KOPT-K1 (cell line): ENCODE measurements at regions not wholly inside any gene's neighbourhood (a gene's known extent, or its start where the extent isn't known, plus 50 kb on each side); places are given as distances from the start of the nearest gene placed in this dataset.
"Not testable (repeated sequence)": the region's sequence is repeated elsewhere in the genome, so short reads cannot be mapped to it uniquely, and the experiment has no call there.

Source experiments
- H3K27ac ChIP-seq: fragments of 200-600 bp; sonication (generic); 2 replicates; pipeline ENCODE4 v1.5.1; 2016; ENCODE audit warnings: antibody characterized with exemption, mild to moderate bottlenecking, low read depth, low read length; ENCODE audit not compliant: poor library complexity, severe bottlenecking
- H3K36me3 ChIP-seq: fragments of 200-600 bp; sonication (generic); 2 replicates; pipeline ENCODE4 v1.5.1; 2017; ENCODE audit warnings: antibody characterized with exemption, mild to moderate bottlenecking, low read length, moderate library complexity; ENCODE audit not compliant: insufficient read depth
- H3K9me3 ChIP-seq: fragments of 200-600 bp; sonication (generic); 2 replicates; pipeline ENCODE4 v1.5.1; 2017; ENCODE audit warnings: antibody characterized with exemption, low read length, mild to moderate bottlenecking; ENCODE audit not compliant: insufficient read depth, poor library complexity, severe bottlenecking

- no peaks in the 10 kb centered on the region for H3K9me3 ChIP-seq
- no peak overlapping the region for H3K27ac ChIP-seq
- H3K36me3 ChIP-seq, result no peaks in the 10 kb centered on the region
Observed at GRCh38 chr9:29212397-29213387, 1639.4 kb upstream of the C9orf72 start.

GRCh38 chr9:29213417-29214153 is 1640.3 kb upstream of the C9orf72 start, which contains the start of gene LINGO2:
Gene LINGO2, minus strand, starts transcription at chr9:29213601.
- no peaks in the 10 kb centered on the region for H3K9me3 ChIP-seq
- no peaks in the 10 kb centered on the region for H3K36me3 ChIP-seq
- H3K27ac ChIP-seq, result no peak within 1 kb of the TSS

DNA sequence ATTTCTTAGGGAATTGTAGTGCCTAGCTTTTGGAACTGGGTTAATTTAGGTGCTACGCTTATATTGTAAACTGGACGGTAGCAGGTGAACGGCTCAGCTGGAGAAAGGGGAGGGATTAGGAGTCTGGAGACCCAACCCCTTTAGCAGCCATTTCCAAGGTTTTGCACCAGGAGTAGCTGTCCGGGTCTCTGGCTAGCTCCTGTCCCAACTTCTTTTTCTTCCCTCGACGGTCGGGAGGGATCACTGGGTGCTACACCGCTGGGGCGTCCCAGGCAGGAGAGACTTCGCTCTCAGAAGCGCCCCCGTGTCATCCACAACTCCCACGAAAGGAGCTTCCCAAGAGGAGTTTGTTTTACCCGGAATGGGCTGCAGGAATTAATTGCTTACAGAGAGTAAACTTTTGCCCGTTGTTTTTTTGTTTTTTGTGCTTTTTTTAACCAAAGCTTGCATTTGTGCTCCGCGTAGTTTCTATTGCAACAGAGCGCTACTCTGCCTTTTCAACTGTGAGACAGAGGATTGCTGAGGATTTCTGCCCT is 1640.9 kb upstream of the C9orf72 start:
- H3K27ac ChIP-seq, result no peak overlapping the region
- no peaks in the 10 kb centered on the region for H3K9me3 ChIP-seq
- no peaks in the 10 kb centered on the region for H3K36me3 ChIP-seq

DNA sequence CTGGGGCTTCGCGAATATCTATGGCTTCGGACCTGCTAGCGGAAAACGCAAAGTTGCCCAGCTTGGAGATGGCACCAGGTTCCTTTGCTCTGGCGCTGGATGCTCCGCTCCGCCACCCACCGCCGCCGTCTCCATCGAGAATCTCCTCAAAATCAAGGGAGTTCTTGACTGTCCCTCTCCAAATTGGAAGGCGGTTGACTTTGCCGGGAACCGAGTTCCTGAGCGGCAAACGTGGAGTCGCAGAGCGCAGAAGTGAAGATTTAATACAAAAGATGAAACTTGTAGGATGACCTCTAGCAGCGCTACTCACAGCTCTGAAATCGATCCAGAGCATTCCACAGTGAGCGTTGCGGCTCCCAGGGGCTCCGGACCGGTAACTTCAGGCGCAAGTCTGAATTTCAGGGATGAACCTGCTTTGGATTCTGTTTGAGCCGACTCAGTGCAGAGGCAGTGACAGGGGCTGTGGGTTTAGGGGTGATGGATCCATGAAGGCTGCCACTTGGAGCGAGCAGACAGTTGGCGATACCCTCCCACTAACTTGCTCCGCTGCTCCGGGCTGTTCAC is 1641.5 kb upstream of the C9orf72 start:
- no peak overlapping the region for H3K27ac ChIP-seq
- no peaks in the 10 kb centered on the region for H3K9me3 ChIP-seq
- H3K36me3 ChIP-seq, result no peaks in the 10 kb centered on the region

GRCh38 chr9:29217966-29218365 is 1644.7 kb upstream of the C9orf72 start:
- Histone ChIP-seq H3K9me3 (no peaks in the 10 kb centered on the region), H3K36me3 (no peaks in the 10 kb centered on the region), H3K27ac (no peak overlapping the region)

- H3K9me3 ChIP-seq, result no peaks in the 10 kb centered on the region
- H3K27ac ChIP-seq, result no peak overlapping the region
- H3K36me3 ChIP-seq, result no peaks in the 10 kb centered on the region
Observed at GRCh38 chr9:29220596-29221251, 1647.4 kb upstream of the C9orf72 start.

- Histone ChIP-seq H3K36me3 (no peaks in the 10 kb centered on the region), H3K9me3 (no peaks in the 10 kb centered on the region), H3K27ac (no peak overlapping the region)
Observed at GRCh38 chr9:29228558-29228957, 1655.3 kb upstream of the C9orf72 start.

GRCh38 chr9:29230931-29231330 is 1657.7 kb upstream of the C9orf72 start:
- H3K27ac ChIP-seq, result no peak overlapping the region
- H3K9me3 ChIP-seq, result no peaks in the 10 kb centered on the region
- H3K36me3 ChIP-seq, result no peaks in the 10 kb centered on the region

GRCh38 chr9:29233193-29233592 is 1659.9 kb upstream of the C9orf72 start:
- Histone ChIP-seq H3K36me3 (no peaks in the 10 kb centered on the region), H3K27ac (no peak overlapping the region), H3K9me3 (no peaks in the 10 kb centered on the region)

DNA sequence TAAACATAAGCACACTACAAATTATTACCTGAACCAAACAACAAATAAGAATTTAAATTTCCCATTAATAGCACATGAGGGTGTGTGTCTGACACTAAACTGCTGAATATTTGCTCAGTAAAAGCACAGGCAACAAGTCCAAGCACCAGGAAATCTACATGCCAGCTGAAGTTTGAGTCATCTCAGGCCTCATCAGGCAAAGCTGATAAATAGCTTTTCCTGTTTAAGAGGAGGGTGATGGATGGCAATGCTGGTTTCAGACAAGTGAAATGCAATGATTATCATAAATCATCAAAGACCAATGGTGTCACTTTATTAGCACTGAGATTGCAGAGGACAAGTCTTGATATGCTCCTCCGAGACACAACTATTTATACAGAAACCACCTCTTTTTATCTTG is 1668.0 kb upstream of the C9orf72 start:
- Histone ChIP-seq H3K27ac (no peak overlapping the region), H3K9me3 (no peaks in the 10 kb centered on the region), H3K36me3 (no peaks in the 10 kb centered on the region)

DNA sequence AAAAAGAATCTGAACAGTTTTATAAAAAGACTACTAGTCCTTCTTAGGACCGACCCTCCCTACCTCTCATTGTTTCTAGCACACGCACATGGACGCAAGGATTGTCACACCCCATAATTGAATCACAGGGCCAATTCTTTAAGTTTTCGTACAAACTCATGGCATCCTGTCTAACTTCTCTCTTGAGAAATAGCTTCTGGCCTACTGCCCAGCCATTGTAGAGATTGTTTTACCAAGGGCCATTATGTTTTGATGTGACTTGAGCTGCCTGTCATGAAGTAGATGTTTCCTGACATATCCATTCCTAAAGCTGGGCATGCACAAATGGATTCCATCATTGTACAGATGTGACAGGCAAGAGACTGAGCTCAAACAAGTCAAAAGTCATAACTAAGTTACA is 1672.1 kb upstream of the C9orf72 start:
- no peak overlapping the region for H3K27ac ChIP-seq
- H3K9me3 ChIP-seq, result no peaks in the 10 kb centered on the region
- H3K36me3 ChIP-seq, result no peaks in the 10 kb centered on the region

- H3K36me3 ChIP-seq, H3K27ac ChIP-seq, H3K9me3 ChIP-seq: not testable (repeated sequence)
Observed at GRCh38 chr9:29270400-29270799, 1697.1 kb upstream of the C9orf72 start.

- Histone ChIP-seq H3K27ac (no peak overlapping the region), H3K36me3 (no peaks in the 10 kb centered on the region), H3K9me3 (no peaks in the 10 kb centered on the region)
Observed at GRCh38 chr9:29282121-29282520, 1708.8 kb upstream of the C9orf72 start.

- H3K27ac ChIP-seq, result no peak overlapping the region
- no peaks in the 10 kb centered on the region for H3K9me3 ChIP-seq
- no peaks in the 10 kb centered on the region for H3K36me3 ChIP-seq
Observed at GRCh38 chr9:29285818-29286217, 1712.5 kb upstream of the C9orf72 start.
